ENCODE measurements at regions not wholly inside any gene's neighbourhood (a gene's known extent, or its start where the extent isn't known, plus 50 kb on each side); places are given as distances from the start of the nearest gene placed in this dataset.

DNA sequence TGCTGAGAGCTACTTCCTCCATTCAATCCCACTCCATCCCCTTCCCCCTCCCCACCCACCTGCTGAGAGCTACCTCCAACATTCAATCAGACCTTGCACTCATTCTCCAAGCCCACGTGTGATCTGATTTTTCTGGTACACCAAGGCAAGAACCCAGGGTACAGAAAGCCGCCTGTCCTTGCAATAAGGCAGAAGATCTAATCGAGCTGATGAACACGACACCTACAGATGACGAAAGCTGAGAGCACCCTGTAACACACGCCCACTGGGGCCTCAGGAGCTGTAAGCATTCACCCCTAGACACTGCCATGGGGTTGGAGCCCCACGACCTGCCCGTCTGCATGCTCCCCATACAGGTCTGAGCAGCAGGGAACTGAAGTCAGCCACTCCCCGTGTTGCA is 58.3 kb downstream of the TRIML1 start:
- Histone ChIP-seq H3K36me3 (ENCODE audit: control insufficient read depth in 1 of 2, insufficient read depth in 2 of 2, low read length in 2 of 2) (no peaks in the 10 kb centered on the region), H3K4me3 (replicated peaks in 1 of 2; ENCODE audit: low read depth in 1 of 2, low read length in 2 of 2) (no peak overlapping the region), H3K27ac (ENCODE audit: low read depth, low read length) (no peak overlapping the region), H3K9me2 (ENCODE audit: insufficient read depth) (no peaks in the 10 kb centered on the region), H4K20me1 (ENCODE audit: insufficient read depth) (no peaks in the 10 kb centered on the region), H3K4me1 (ENCODE audit: control insufficient read depth in 1 of 2, insufficient read depth in 2 of 2, low read length in 2 of 2) (peaks cover 0 to 3% of the 10 kb centered on the region in 2 experiments; a peak in 1 of 4 replicates), H3K79me2 (ENCODE audit: insufficient read depth, low read length) (no peaks in the 10 kb centered on the region), H3K4me2 (ENCODE audit: low read length) (no peak overlapping the region), H2AFZ (ENCODE audit: low read depth, low read length, poor library complexity, severe bottlenecking) (no peak overlapping the region), H3K27me3 (ENCODE audit: insufficient read depth, low read length) (no peaks in the 10 kb centered on the region), H3K9me3 (ENCODE audit: control insufficient read depth in 1 of 2, insufficient read depth in 1 of 2, low read depth in 1 of 2, low read length in 2 of 2) (no peaks in the 10 kb centered on the region), H3K9ac (ENCODE audit: low read length) (no peak overlapping the region)
- ChIA-PET RAD21 (ENCODE audit: low non-redundant PET in 1 of 2, low total read pairs in 2 of 2, uncharacterized antibody in 2 of 2, unreplicated experiment in 2 of 2) (no interaction called here), CTCF (no interaction called here), POLR2A (no interaction called here)
- TF ChIP-seq ATF3 (IDR thresholded peaks at IDR 0.05): no peak
- no peak for TF ChIP-seq SRF (IDR thresholded peaks at IDR 0.05; ENCODE audit: low read depth)
- no peak for TF ChIP-seq RAD21 (IDR thresholded peaks at IDR 0.05; ENCODE audit: low read depth)
- TF ChIP-seq, protein P1, sequence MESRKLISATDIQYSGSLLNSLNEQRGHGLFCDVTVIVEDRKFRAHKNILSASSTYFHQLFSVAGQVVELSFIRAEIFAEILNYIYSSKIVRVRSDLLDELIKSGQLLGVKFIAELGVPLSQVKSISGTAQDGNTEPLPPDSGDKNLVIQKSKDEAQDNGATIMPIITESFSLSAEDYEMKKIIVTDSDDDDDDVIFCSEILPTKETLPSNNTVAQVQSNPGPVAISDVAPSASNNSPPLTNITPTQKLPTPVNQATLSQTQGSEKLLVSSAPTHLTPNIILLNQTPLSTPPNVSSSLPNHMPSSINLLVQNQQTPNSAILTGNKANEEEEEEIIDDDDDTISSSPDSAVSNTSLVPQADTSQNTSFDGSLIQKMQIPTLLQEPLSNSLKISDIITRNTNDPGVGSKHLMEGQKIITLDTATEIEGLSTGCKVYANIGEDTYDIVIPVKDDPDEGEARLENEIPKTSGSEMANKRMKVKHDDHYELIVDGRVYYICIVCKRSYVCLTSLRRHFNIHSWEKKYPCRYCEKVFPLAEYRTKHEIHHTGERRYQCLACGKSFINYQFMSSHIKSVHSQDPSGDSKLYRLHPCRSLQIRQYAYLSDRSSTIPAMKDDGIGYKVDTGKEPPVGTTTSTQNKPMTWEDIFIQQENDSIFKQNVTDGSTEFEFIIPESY (IDR thresholded peaks at IDR 0.05; ENCODE audit: extremely low read depth, insufficient replicate concordance, low read length): no peak
- TF ChIP-seq EZH2phosphoT487 (IDR thresholded peaks at IDR 0.05; ENCODE audit: borderline replicate concordance): no peak
- TF ChIP-seq ELF1 (IDR thresholded peaks at IDR 0.05; ENCODE audit: borderline replicate concordance, low read depth): no peak
- no peak for TF ChIP-seq SP1 (IDR thresholded peaks at IDR 0.05; ENCODE audit: low read depth)
- no peak for TF ChIP-seq ZNF274 (IDR thresholded peaks at IDR 0.05; ENCODE audit: low read depth, low read length)
- TF ChIP-seq EGR1 (IDR thresholded peaks at IDR 0.05; ENCODE audit: low read depth): no peak
- intact Hi-C loops (cut with micrococcal nuclease): no loop called here
- DNase-seq (ENCODE audit: low read depth, low spot score) (no peak), ATAC-seq (no peak)
- BruUV-seq (replicated peaks): no TSS peak
